ENCODE measurements at regions not wholly inside any gene's neighbourhood (a gene's known extent, or its start where the extent isn't known, plus 50 kb on each side); places are given as distances from the start of the nearest gene placed in this dataset.
"Not testable (repeated sequence)": the region's sequence is repeated elsewhere in the genome, so short reads cannot be mapped to it uniquely, and the experiment has no call there.

GRCh38 chr11:27227736-27228135, 135.3 kb downstream of the CCDC34 start:
- no peak for DNase-seq (ENCODE audit: extremely low read depth, low read depth)
- TF ChIP-seq CTCF (IDR thresholded peaks at IDR 0.05; ENCODE audit: low read depth, low read length): no peak

- not testable (repeated sequence) for DNase-seq (ENCODE audit: extremely low read depth, low read depth)
Observed at GRCh38 chr11:27219487-27220039, 143.5 kb downstream of the CCDC34 start.

GRCh38 chr11:27218421-27219038, 144.5 kb downstream of the CCDC34 start:
- TF ChIP-seq CTCF (IDR thresholded peaks at IDR 0.05; ENCODE audit: low read depth, low read length): no peak
- no peak for DNase-seq (ENCODE audit: extremely low read depth, low read depth)

- DNase-seq (ENCODE audit: extremely low read depth, low read depth): no peak
- no peak for TF ChIP-seq CTCF (IDR thresholded peaks at IDR 0.05; ENCODE audit: low read depth, low read length)
Observed at GRCh38 chr11:27217948-27218420, 145.0 kb downstream of the CCDC34 start.

- no peak for TF ChIP-seq CTCF (IDR thresholded peaks at IDR 0.05; ENCODE audit: low read depth, low read length)
- no peak for DNase-seq (ENCODE audit: extremely low read depth, low read depth)
Observed at GRCh38 chr11:27217496-27217895, 145.5 kb downstream of the CCDC34 start.

DNA sequence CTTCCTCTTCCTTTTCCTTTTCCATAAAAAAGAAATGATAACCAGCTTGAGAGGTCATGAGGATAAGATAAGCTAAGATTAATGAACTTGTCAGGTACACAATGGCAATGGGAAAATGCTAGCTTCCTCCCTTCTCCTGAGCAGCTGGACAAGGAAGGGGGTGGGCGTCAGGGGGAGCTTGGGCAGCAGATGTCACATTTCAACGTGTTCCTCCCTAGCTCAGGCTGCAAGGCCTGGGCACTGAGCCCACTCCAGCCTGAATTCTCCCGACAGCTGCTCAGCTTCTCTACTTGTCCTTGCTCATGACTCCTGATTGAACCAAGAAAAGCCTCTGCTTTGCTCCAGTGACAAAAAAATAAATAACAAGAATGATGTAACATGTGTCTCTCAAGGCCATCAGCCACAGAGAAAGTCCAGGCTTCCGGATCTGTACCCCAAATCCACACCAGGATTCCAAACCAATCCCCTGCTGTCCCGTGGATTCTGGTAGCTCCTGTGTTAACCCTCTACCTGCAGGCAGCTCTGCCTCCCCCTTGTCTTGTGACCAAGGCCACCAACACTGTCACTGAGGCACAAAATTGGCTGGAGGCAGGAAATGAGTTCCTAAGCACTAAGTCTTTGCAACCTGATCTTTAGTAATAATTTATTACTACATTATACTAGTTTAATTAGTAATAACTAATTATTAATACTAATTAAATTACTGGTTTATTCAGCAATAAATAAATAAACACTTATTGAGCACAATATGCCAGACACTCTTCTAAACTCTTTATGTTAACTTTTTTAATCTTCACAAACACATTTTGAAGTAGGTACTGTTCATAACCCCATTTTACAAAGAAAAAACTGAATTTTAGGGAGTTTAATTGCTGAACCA, 146.5 kb downstream of the CCDC34 start:
- TF ChIP-seq CTCF (IDR thresholded peaks at IDR 0.05; ENCODE audit: low read depth, low read length): no peak
- DNase-seq (ENCODE audit: extremely low read depth, low read depth): no peak

GRCh38 chr11:27215471-27216269, 147.3 kb downstream of the CCDC34 start:
- DNase-seq (ENCODE audit: extremely low read depth, low read depth): no peak
- TF ChIP-seq CTCF (IDR thresholded peaks at IDR 0.05; ENCODE audit: low read depth, low read length): no peak
